Activated T-cell treated with anti-CD3 and anti-CD28 coated beads for 4 hours (primary cell): ENCODE measurements at regions not wholly inside any gene's neighbourhood (a gene's known extent, or its start where the extent isn't known, plus 50 kb on each side); places are given as distances from the start of the nearest gene placed in this dataset.
A peak's percentile ranks its signal among the peaks of the same experiment; 100 is the strongest.

Experiments
- DNase-seq: peaks from one replicate; pipeline ENCODE4 v3.0.0-alpha.2; 2020

DNA sequence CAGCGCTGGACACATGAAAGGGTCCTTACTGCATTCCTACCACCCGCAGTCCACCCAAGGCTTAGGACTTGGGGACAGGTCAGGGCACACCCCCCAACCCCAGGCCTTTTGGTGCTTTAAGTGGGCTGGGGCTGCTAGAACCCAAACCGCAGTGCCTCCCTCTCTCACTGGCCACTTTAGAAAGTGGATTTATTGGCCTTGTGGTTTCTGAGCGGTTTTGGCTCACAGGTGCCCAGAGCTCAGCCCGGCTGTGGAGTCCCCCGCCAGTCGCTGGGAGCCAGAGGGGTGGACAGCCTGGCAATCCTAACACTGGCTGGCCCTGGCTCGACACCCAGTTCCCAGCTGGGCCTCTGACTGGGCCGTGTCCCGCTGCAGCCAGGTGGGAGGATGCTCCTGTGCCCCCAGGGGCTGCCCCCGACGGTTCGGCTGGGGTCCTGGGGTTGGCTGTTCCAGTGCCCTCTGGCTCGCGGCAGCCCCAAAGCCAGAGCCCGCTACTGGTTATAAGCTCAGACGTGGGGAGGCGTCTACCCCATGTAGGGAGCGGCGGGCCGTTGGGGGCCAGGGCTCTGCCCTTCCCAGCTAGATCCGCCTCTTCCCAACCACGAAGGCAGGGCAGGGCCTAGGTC, 65.2 kb upstream of the RNU6ATAC start:
- DNase-seq = no peak

DNA sequence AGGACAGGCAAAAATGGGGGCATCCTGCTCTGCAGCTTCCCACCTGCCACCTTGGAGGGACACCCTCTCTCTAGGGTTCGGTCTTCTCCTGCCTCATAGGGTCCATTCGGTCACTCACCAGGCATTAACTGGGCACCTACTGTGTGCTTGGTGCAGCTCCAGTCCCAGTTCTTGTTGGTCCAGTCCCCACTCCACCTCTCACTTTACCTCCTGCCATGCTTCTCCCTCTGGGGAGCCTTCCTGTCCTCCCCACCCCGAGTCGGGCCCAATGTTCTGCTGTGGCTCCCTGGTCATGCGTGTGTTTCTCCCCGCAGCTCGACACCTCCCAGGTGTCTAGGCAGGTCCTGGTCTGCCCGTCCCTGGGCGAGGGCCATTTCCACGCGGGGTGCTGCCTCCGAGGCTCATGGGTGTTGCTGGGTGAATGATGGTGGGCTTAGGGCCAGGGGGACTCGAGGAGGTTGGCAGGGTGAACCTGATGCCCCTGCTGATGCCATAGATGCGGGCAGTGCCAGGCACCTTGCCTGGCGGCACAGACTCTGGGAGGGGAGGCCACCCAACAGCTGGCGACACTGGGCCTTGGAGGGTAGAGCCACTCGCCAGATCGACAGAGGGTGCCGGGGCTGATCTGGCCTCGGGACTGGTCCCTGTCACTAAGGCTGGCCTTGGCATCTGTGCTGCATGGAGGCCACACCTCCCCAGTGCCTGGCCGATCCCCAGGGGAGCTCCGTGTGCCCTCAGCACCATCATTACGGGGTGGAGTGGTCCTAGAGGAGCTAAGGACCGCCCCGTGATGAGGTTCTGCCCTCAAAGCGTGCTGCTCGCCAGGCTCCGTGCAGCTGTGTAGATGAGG, 66.0 kb upstream of the RNU6ATAC start:
- DNase-seq = no peak

DNA sequence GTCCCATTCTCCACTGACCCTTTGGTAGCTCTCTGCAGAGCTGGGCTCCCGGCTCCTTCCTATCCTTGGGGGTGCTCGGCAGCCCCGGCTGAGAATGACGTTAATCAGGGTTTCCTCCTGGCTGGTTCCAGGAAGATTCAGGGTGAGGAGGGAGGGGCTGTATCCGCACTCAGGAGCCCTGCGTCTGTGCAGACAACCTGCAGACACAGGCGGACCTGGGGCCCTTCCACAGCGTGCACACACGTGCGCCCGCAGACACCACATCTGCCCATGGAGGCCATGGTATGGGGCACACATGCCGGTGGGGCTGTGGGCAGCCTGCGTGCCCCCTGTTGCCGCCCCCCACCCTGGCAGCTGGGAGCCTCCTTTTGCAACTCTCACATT, 66.6 kb upstream of the RNU6ATAC start:
- DNase-seq = no peak

DNA sequence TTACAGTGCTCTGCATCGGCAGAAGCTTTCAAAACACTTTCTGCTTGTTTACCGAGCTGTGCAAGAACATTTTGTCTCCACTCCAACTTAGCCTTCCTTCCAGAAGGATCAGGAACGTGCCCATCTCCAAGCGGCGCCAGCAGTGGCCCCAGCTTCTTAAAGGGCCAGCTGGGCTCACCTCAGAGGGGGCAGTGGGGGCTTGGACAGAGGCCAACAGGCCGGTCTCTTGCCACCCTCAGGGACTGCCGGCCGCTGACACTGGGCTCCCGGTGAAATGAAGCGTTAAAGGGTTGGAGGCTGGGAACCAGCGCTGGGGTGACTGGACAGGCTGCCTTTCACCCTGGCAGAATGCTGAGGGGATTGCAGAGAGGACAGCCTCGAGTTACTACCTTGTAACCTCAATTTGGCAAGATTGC, 67.0 kb upstream of the RNU6ATAC start:
- DNase-seq = no peak

DNA sequence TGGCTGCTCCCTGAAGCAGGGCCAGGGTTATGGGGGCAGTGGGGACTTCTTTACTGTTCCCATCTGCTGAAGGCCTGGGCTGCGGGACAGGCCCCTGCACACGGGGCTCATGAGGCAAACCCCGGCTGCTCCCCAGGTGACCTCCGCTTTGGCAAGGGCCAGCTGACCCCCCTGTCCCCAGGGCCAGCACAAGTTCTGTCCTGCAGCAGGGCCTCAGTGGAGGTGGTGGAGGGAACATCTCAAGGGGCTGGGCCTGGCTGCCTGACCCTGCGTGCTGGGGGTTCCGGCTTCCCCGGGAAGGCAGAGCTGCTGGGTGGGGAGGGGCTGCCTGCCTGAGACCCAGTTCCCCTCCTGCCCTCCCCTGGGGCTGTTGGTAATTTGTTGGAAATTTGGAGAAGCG, 67.4 kb upstream of the RNU6ATAC start:
- DNase-seq = no peak

DNA sequence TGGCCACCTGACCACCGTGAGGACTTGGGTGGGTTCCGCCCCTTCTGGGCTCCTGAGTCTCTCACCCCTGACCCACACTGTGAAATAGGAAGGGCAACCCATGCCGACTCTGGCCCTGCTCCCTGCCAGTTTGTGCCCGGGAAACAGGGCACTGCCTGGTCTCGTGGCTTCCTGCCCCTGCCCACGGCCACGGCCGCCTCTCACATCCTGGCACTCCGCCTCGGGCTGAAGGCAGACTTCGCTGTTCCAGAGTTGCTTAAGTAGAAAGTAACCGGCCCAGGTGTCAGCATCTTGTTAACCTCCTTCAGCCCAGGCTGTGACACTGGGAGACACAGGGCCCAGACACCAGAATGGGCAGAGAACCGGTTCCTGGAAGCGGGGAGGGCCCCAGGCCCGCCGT, 68.7 kb upstream of the RNU6ATAC start:
- DNase-seq = no peak

DNA sequence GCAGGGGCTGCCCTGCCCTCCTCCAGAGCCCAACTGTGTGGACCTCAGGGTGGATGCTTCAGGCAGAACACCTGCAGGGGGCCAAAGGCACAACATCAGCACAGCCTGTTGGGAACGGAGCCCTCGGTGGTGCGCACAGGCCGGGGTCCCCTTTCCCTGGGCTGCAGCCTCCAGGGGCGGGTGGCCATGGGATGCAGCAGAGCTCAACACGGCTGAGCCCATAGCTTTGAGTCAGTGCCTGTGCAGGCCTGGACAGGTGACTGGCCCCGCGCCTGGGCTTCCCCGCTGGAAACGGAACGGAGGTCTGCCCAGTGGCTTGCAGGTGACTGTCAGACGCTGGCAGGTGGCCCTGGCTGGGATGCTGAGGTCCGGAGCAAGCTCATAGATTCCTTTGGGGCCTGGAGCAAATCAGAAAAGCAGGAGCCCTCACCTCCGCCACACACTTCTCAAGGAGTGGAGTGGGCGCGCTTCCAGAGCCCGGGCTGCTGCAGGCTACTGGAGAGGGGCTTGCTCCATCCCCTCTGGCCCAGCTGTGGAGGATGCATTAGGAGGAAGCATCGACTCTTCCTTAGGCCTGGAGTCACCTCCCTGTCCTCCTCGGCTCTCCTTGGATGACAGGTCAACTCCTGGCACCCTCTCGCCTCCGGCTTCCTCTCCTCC, 69.8 kb upstream of the RNU6ATAC start:
- no peak for DNase-seq

DNA sequence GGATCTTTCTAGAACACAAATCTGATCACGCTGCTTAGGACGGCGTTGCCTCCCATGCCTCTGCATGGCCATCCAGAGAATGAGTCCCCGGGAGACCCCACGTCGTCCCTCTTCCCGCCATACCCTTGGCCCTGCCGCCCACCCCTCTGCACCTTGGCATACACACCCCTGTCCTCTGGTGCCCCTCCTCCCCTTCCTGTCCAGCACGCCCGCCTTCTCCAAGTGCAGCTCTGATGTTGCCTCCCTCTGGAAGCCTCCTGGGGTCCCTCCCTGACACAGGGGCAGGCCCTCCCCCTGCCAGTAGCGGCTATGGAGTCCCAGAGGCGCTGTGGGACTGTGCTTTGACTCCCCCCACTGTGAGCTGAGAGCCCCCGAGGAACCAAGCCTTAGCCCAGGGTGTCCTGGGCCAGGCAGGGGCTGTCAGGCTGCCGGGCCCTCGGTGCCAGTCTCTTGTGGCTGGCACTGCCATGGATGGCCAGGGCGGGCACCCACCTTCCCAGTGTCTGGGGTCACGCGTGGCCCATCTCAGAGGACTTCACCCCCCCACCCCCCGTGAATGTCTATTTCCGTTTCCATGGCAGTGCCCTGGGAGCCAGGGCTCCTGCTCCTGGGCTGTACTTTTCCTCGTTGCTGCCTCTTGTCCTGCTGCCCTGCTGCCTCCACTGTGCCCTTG, 70.5 kb upstream of the RNU6ATAC start:
- DNase-seq = no peak

DNA sequence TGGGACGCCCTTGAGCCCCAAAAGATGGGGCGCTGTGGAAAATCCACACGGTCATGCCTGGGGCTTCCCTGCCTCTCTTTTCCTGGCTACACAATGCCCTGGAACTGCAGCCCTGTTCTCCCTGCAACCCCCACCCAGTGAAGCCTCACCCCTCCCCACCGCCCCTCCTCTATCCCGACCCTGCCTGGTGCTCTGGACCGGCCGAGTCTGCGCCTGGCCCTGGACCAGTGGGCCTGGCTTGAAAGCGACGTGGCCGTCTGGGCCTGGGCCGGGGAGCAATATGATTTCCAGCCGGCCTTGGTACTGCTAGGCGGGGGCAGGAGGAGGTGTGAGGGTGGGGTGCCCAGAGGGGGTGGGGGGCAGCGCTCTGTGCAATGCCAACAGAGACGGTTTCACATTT, 71.0 kb upstream of the RNU6ATAC start:
- no peak for DNase-seq

DNA sequence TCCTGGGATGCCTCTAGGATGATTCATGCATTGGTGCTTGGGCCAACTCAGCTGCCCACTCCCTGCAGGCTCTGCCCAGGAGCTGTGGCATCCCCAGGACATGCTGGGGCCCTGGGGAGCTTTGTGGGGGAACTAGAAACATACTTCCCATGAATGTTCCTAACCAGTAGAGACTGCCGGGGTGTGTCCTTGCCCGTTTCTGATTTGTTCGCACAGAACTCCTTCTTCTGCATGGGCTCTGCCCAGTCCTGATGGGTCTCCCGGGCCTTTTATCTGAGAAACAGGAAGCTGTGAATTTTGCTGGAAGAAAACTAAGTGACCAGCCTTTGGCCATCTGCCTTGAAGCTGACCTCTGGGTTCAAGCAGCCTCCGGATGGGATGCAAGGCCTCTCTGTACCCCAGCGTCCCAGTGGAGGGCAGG, 71.6 kb upstream of the RNU6ATAC start:
- DNase-seq = no peak

DNA sequence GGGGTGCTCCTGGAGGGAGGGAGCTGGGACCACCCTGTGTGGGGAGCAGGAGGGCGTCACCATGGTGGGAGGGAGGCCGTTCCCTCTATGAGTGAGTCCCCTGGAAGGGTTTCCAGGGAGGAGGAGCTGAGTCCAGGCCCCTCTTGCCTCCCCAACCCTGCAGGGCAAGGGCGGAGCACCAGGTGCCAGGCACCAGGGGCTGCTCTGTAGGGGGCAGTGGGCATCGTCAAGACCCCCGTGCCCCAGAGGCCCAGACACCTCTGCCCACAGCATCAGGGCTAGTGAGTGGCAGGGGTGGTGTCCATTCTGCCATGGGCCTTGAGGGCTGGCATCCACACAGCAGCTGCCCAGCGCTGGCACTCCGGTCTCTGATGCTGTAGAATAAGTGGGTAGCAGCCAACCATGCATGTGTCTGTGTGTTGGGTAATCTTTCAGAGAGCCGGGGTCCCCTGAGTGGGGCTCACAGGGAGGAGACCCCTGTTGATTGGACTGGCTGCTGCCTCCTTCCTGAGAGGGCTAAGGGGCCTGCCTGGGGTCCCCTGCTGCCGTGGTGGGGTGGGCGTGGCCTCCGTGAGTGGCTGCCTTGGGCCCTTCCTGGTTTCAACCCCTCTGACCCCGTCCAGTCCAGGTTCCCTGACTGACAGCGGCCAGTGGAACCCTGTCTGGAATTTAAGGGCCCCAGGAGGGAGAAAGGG, 72.7 kb upstream of the RNU6ATAC start:
- no peak for DNase-seq

DNA sequence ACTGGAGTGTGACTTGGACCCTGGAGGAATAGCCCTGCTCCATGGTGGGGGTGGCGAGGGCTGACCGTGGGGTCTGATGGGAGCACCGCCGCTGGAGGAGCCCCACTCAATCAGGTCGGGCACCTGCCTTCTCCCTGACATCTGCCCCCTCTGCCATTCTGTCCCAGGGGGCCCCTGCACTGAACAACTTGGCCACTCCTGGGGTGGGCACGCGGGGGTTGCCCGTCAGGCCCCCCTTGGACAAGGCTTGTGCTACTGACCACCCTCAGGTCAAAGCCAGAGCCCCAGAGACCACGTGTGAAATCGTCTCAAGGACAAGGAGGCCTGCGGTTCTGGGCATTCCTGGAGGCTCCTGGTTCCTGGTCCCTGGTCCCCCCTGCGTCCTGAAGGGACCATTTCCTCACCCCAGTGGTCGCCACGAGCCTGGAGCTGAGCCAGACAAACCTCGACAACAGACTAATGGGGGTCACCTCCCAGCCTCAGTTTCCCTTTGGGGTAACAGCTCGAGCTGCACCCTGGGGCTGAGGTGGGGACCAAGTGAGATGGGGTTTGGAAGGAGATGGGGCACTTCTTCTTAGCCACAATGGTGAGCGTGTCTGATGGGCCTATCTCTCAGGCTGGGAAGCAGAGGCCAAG, 73.4 kb upstream of the RNU6ATAC start:
- DNase-seq = no peak

DNA sequence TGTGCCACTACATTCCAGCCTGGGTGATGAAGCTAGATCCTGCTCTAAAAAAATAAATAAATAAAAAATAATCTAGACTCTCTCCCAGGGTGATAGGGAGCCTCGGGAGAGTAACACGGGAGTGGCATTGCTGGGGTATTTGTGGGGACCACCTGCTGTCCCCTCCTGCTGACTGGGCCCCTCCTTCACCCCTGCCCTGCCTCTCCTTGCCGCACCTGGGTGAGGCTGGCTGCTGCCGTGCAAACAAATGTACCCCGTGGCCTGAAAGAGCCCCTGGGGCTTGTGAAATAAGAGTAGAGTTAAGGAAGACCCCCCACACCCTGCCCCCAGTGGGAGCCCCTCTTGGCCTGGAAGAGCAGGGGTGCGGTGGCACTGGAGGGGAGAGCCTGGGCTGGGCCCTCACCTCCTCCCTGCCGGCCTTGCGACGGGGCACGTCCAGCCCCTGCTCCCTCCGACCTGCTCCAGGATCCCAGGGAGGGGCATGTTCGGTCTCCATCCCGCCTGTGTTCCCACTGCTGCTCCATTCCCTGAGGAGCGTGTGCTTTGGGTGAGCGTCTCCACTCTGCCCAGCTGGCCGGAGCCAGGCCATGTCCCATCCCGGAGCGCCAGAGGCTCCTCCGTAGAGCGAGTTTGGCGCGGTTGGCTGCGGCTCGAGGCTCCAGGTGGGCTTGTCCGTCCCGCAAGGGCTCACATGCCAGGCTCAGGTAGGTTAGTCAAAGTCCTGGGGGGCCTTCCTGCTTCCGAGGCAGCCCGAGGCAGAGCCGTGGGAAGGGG, 75.0 kb upstream of the RNU6ATAC start:
- DNase-seq = no peak

DNA sequence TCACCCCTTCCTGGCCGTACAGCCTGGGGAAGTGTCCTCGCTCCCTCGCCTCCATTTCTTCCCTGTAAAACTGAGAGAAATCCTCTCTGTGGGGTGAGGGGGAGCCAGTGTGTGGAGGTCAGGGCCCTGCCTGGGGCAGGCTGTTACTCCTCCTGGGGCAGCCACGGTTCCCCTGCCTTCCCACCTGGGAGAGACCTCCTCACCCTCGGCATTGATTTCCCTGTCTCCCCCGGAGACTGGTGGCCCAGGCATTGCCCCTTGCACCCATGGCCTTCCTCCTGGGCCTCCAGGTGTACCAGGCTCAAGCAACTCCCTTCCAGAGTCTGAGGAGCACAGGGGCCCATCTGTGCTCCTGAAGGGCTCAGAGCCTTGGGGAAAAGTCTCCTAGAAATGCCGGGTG, 75.6 kb upstream of the RNU6ATAC start:
- no peak for DNase-seq

DNA sequence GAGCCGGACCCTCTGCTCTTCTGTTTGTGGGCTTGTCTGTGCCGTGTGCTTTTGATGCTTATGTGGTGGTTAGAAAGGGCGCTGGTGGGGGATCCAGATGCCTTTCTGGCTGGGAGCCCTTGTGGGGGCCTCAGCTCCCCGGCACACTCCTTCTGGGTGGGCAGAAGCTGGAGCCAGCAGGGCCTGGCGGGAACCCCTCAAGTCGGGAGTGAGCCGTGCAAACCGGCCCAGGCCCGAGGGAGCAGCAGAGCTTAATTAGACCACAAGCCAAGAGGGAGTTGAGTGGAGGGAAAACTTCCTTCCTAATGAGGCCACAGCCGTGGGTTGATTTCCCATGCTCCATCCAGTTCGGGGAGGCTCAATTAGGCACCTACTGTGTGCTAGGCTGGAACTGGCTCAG, 76.0 kb upstream of the RNU6ATAC start:
- DNase-seq = no peak

DNA sequence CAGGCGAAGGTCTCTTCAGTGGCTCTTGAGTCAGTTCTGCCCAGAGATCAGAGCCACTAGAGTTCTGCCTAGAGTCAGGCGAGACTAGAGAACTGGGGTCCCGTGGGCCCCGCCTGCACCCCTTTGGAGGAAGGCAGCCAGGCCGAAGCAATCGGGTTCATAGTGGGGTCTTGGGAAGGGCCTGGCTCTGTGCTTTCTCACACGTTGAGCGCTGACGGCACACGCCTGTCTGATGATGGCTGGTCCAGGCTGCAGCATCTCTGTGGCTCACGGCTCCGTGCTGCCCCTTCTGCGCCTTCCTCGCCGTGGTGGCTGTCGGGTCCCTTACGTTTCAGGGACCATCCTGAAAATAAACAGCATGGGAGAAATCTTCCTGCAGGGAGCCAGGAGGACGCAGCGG, 78.3 kb upstream of the RNU6ATAC start:
- DNase-seq = no peak

DNA sequence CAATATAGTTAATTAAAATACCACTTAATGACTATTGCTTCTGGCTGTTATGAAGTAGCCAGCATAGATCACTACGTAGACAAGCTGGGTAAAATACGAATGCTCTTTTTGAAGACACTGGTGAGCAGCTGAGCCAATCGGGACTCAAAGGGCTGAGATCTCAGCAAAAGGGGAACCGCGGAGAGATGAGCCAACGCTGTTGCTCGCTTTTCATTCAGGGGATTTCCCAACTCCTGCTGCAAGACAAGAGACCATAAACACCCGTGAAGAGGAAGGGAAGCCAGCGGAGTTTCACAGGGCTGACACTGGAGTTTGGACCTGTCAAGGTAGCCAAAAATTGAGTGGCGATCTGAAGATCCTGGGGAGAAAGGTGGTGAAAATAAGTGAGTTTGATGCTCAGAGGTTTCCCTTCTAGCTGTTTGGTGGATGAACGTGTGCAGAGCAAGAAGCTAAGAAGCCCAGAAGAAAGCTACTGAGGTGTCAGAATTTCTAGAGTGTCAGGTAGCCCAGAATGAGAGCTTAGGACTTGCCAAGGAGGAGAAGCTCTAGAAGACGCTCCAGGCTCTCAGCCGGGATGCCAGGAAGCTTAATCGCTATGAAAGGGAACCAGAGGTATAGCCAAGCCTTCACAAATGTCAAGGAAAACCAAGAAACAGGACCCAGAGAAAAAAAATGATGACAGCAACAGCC, 79.6 kb upstream of the RNU6ATAC start:
- peak; percentile 10 for DNase-seq

DNA sequence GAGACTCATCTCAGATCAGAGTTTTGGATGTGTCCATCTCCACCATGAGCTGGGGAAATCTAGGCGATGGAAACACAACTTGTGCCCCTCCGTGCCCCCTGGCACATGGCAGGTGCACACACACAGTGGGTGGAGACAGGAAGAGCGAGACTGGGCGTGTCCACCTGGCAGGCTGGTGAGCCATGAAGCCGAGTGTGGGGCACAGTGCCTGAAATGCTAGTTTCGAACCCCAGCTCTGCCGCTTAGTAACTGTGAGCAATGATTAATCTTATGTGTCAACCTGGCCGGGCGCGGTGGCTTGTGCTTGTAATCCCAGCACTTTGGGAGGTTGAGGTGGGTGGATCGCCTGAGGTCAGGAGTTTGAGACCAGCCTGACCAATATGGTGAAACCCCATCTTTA, 80.8 kb upstream of the RNU6ATAC start:
- DNase-seq = no peak

DNA sequence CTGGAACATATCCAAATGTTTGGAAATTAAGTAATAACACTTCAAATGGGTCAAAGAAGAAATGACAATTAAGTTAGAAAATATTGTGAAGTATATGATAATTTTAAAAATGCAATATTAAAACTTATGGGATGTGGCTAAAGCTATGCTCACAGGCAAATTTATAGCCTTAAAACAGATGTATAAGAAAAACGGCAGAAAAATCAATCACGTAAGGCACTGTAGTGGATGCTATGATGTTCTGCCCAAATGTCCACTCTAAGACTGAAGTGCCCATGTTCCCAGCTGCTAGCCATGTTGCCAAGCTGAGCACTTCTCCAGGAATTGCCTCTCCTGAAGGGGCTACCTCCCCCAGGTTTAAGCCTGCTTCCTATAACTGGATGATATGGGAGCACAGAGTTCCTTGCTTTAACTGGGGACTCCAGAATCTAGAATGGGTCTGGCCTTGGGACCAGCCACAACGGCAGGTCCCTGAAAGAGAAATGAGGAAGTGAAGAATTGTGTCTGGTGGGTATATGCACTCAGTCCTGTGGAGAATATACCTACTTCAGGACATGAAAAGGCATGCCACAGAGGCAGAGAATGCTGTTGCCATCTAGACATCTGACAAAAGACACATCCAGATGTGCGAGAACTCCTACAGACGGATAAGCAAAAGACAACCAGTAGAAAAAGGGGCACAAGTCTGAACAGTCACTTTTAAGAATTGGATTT, 78.2 kb upstream of the RXRA start:
- no peak for DNase-seq
